HFFc6 (cell line): ENCODE measurements at regions not wholly inside any gene's neighbourhood (a gene's known extent, or its start where the extent isn't known, plus 50 kb on each side); places are given as distances from the start of the nearest gene placed in this dataset.

Experiments used
- DNase-seq: peaks from one replicate; pipeline ENCODE4 v3.0.0-alpha.2; 2018
- H3K27ac Mint-ChIP-seq: 2 replicates; pipeline ENCODE4 v1.8.0; 2020; ENCODE audit warnings: mild to moderate bottlenecking, mixed read lengths
- H3K27me3 Mint-ChIP-seq: 2 replicates; pipeline ENCODE4 v1.8.0; 2021; ENCODE audit warnings: mild to moderate bottlenecking, moderate library complexity, mixed read lengths; ENCODE audit not compliant: insufficient read depth
- H3K36me3 Mint-ChIP-seq: 2 replicates; pipeline ENCODE4 v1.8.0; 2021; ENCODE audit warnings: low read depth, mixed read lengths
- H3K4me1 Mint-ChIP-seq: 2 replicates; pipeline ENCODE4 v1.8.0; 2020; ENCODE audit warnings: low read depth, mixed read lengths
- H3K4me3 Mint-ChIP-seq: 2 replicates; pipeline ENCODE4 v1.8.0; 2020; ENCODE audit warnings: mild to moderate bottlenecking, moderate library complexity, mixed read lengths
- H3K9me3 Mint-ChIP-seq: 2 replicates; pipeline ENCODE4 v1.8.0; 2020; ENCODE audit warnings: mild to moderate bottlenecking, mixed read lengths
- TF ChIP-seq, protein P1 (sequence below): fragments of 200-600 bp; sonication (generic); IDR thresholded peaks from 2 replicates; pipeline ENCODE4 v1.5.0; 2021; ENCODE audit warnings: antibody characterized with exemption, mild to moderate bottlenecking

DNA sequence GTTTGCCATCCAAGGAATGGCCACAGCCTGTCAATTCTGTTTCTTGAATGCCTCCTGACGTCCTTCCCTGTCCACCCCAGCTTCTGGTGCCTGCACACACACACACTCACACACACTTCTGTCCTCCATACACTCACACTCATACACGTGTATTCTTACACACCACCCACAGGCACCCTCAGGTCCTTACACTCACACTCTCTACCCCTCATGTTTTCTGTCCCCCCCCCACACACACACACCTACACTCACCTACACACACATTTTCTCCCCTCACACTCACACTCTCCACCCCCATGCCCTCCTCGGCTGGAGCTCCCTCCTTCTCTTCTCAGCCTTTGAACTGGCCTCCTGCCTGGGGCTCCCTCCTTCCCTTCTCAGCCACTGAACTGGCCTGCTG lies 148.0 kb upstream of the SALL3 start:
- TF ChIP-seq, protein P1, sequence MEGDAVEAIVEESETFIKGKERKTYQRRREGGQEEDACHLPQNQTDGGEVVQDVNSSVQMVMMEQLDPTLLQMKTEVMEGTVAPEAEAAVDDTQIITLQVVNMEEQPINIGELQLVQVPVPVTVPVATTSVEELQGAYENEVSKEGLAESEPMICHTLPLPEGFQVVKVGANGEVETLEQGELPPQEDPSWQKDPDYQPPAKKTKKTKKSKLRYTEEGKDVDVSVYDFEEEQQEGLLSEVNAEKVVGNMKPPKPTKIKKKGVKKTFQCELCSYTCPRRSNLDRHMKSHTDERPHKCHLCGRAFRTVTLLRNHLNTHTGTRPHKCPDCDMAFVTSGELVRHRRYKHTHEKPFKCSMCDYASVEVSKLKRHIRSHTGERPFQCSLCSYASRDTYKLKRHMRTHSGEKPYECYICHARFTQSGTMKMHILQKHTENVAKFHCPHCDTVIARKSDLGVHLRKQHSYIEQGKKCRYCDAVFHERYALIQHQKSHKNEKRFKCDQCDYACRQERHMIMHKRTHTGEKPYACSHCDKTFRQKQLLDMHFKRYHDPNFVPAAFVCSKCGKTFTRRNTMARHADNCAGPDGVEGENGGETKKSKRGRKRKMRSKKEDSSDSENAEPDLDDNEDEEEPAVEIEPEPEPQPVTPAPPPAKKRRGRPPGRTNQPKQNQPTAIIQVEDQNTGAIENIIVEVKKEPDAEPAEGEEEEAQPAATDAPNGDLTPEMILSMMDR, result no peak
- H3K4me3 Mint-ChIP-seq, result no peak overlapping the region
- peaks cover 57% of the 10 kb centered on the region for H3K9me3 Mint-ChIP-seq
- DNase-seq, result no peak
- H3K36me3 Mint-ChIP-seq, result peaks cover 9% of the 10 kb centered on the region
- no peak overlapping the region for H3K27ac Mint-ChIP-seq
- peaks cover 2% of the 10 kb centered on the region; the same call in 1 of the 2 replicates for H3K27me3 Mint-ChIP-seq
- no peaks in the 10 kb centered on the region for H3K4me1 Mint-ChIP-seq

DNA sequence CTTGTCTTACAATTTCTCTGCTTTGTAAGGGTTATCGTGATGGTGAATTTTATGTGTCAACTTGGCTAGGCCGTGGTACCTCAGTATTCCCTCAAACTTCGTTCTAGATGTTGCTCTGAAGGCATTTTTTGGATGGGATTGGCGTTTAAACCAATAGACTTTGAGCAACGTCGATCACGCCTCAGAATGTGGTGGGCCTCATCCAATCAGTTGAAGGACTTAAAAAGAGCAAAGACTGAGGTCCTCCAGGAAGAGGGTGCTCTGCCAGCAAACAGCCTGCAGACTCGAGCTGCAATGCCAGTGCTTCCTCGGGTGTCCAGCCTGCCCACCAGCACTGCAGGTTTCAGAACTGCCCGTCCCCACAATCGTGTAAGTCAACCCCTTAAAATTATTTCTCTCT lies 145.8 kb upstream of the SALL3 start:
- Mint-ChIP-seq H3K4me1 (no peaks in the 10 kb centered on the region), H3K36me3 (peaks cover 5% of the 10 kb centered on the region; the same call in 1 of the 2 replicates)

DNA sequence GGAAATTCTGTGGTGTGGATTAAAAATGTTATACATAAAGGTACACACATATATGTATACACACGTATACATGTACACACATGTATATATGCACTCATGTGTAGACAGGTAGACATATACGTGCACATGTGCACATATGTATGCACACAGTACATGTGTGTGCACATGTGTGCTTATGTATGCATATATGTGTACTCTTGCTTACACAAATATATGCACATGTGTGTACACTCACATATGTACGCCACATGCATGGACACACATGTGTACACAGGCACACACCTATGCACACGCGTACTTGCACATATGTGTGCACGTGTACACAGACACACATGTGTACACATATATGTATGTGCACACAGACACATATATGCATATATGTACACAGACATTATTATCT lies 142.8 kb upstream of the SALL3 start:
- H3K9me3 Mint-ChIP-seq, result peaks cover 42% of the 10 kb centered on the region
- peaks cover 5% of the 10 kb centered on the region; the same call in 1 of the 2 replicates for H3K36me3 Mint-ChIP-seq
- TF ChIP-seq, protein P1, result no peak
- DNase-seq, result no peak
- no peaks in the 10 kb centered on the region for H3K27me3 Mint-ChIP-seq
- no peak overlapping the region for H3K4me3 Mint-ChIP-seq
- no peak overlapping the region for H3K27ac Mint-ChIP-seq
- H3K4me1 Mint-ChIP-seq, result no peaks in the 10 kb centered on the region

More for the DNA sequence above, 145.8 kb upstream of the SALL3 start:
- H3K4me3 Mint-ChIP-seq, result no peak overlapping the region
- peaks cover 48% of the 10 kb centered on the region for H3K9me3 Mint-ChIP-seq
- DNase-seq, result no peak
- no peak overlapping the region for H3K27ac Mint-ChIP-seq
- H3K27me3 Mint-ChIP-seq, result peaks cover 2% of the 10 kb centered on the region; the same call in 1 of the 2 replicates
- TF ChIP-seq, protein P1, result no peak

DNA sequence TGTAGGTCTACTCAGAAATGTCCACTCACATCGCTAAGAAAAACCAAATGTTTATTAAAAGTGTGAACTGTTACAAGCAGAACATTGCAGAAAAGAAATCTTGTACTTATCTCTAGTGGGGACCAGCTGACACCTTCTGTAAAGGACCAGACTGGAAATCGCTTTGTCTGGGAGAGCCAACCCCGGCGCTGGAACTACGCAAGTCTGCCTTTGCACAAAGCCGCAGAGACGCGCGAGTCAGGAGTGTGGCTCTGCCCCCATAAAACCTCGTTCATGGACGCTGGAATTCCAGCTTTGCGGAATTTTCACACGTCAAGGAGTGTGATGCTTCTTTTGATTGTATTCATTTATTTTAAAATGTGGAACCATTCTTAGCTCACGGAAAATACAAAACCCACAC lies 141.9 kb upstream of the SALL3 start:
- H3K27me3 Mint-ChIP-seq, result no peaks in the 10 kb centered on the region
- no peak for DNase-seq
- peaks cover 50% of the 10 kb centered on the region for H3K9me3 Mint-ChIP-seq
- peaks cover 5% of the 10 kb centered on the region; the same call in 1 of the 2 replicates for H3K36me3 Mint-ChIP-seq
- H3K4me3 Mint-ChIP-seq, result no peak overlapping the region
- H3K4me1 Mint-ChIP-seq, result no peaks in the 10 kb centered on the region
- TF ChIP-seq, protein P1, result no peak
- H3K27ac Mint-ChIP-seq, result no peak overlapping the region

DNA sequence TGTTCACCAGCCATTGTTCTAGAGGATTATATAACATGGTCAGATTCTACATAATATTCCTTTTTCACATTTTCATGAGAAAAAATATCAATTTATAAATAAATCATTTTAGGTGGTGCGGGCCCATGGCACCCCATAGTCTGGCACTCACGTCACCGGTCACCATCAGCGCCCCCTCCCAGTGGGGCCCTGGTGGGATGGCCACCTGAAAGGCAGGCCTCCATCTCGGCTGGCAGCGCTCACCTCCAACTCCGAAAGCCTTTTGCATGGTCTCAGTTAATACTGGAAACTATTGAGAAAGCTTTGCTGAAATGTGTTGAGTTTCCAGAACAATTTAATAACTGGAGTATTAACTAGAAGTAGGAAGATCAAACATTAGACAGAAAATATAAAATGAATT lies 141.4 kb upstream of the SALL3 start:
- peaks cover 5% of the 10 kb centered on the region; the same call in 1 of the 2 replicates for H3K36me3 Mint-ChIP-seq
- TF ChIP-seq, protein P1, result no peak
- H3K4me1 Mint-ChIP-seq, result no peaks in the 10 kb centered on the region
- peaks cover 47% of the 10 kb centered on the region for H3K9me3 Mint-ChIP-seq
- H3K4me3 Mint-ChIP-seq, result no peak overlapping the region
- H3K27ac Mint-ChIP-seq, result no peak overlapping the region
- no peak for DNase-seq
- H3K27me3 Mint-ChIP-seq, result no peaks in the 10 kb centered on the region

DNA sequence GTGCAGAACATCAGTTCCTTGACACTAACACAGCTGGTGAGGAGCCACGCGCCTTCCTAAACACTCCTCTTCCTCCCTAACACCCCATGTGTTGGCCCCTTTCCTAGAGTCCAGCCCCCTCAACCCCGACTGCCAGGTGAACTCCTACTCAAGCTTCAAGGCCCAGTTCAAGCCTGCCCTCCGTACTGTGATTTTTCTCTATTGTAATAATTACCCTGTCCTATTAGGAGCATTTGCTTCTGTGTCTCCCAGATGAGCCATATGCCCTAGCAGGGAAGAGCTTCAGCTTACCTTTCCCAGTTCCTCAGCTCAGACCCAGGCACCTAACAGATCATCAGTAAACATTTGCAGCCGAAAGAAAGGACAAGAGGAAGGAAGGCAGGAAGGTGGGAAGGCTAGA lies 130.6 kb upstream of the SALL3 start:
- Mint-ChIP-seq H3K27me3 (no peaks in the 10 kb centered on the region), H3K27ac (no peak overlapping the region), H3K4me1 (no peaks in the 10 kb centered on the region), H3K4me3 (no peak overlapping the region), H3K9me3 (peaks cover 81% of the 10 kb centered on the region), H3K36me3 (peaks cover 21% of the 10 kb centered on the region)
- TF ChIP-seq, protein P1, result no peak
- no peak for DNase-seq
